ENCODE measurements at regions not wholly inside any gene's neighbourhood (a gene's known extent, or its start where the extent isn't known, plus 50 kb on each side); places are given as distances from the start of the nearest gene placed in this dataset.

- TF ChIP-seq CTCF (IDR thresholded peaks at IDR 0.05; ENCODE audit: low read depth, low read length), result no peak
- H3K4me3 ChIP-seq (ENCODE audit: low read depth, low read length), result no peak overlapping the region
Measured at GRCh38 chr13:34307607-34308006, 489.7 kb downstream of the RFC3 start.

GRCh38 chr13:34308725-34309124 lies 490.8 kb downstream of the RFC3 start:
- no peak overlapping the region for H3K4me3 ChIP-seq (ENCODE audit: low read depth, low read length)
- TF ChIP-seq CTCF (IDR thresholded peaks at IDR 0.05; ENCODE audit: low read depth, low read length), result no peak

DNA sequence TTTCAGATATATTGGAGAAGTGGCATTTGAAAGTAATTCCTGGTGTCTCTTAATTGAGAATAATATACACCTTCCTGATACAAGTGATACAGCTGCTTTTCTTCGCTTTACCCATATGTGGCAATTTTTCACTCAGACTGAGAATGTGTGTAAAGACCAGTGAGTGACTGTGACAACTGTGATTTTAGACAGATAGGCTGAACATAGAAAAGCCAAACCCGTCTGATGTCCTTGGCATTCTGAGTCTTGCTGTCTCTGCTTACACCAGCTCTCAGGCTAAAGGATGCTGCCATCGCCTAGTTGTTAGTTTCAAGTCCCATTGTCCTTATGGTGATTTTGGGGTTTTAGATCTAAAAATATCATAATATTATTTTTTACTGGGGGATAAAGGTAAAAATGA lies 492.6 kb downstream of the RFC3 start:
- no peak for TF ChIP-seq CTCF (IDR thresholded peaks at IDR 0.05; ENCODE audit: low read depth, low read length)
- H3K4me3 ChIP-seq (ENCODE audit: low read depth, low read length), result no peak overlapping the region

DNA sequence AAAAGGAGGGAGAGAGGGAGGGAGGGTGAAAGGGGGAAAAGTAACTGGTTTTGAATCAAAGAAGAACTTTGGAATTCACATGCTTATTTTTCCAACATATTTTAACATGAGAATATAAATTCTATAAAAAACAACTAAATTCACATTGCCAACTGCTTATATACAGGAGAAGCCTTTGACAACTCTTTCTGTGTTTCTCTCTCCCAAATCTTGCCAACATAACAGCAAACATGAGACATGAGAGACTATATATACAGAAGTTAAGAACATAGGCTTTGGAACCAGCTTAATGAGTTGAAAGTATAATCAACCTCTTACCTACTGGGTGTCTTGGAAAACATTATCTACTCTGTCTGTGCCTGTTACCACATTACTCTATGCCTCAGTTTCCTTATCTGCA lies 493.3 kb downstream of the RFC3 start:
- no peak overlapping the region for H3K4me3 ChIP-seq (ENCODE audit: low read depth, low read length)
- TF ChIP-seq CTCF (IDR thresholded peaks at IDR 0.05; ENCODE audit: low read depth, low read length), result no peak

DNA sequence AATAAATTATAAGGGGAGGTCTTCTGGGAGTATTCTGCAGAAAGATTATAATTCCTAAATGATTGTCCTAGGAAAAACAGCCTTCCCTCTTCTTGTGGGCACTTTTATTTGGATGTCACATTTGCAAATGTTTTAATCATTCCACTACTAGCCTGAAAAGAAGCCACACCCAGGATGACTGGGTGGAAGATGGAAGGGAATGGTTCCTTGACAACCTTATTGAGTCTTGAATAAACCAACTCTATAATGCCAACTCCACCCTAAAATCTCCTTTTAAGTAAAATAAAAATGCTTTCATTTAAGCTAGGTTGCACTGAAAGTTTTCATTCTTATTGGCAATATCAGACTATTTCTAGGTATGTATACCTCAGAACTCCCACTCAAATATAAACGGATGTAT lies 494.6 kb downstream of the RFC3 start:
- TF ChIP-seq CTCF (IDR thresholded peaks at IDR 0.05; ENCODE audit: low read depth, low read length), result no peak
- H3K4me3 ChIP-seq (ENCODE audit: low read depth, low read length), result no peak overlapping the region

DNA sequence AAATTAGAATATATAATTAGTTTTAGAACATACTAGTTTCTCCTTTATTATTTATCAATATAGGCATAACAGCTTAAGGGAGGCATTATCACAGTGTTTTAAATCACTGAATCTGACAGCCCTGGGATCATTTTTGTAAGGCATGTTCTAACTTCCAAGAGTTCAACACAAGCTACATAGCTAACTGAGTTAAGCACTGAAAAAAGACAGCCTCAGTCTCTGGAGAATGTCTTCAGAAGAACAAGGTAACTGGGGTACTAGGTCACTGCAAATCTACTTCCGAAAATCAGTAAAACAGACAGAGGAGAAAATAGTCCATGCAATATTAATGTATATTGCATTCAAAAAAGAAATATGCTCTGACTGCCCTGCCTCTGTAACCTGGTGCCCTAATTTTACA lies 502.1 kb downstream of the RFC3 start:
- H3K4me3 ChIP-seq (ENCODE audit: low read depth, low read length), result no peak overlapping the region
- no peak for TF ChIP-seq CTCF (IDR thresholded peaks at IDR 0.05; ENCODE audit: low read depth, low read length)

DNA sequence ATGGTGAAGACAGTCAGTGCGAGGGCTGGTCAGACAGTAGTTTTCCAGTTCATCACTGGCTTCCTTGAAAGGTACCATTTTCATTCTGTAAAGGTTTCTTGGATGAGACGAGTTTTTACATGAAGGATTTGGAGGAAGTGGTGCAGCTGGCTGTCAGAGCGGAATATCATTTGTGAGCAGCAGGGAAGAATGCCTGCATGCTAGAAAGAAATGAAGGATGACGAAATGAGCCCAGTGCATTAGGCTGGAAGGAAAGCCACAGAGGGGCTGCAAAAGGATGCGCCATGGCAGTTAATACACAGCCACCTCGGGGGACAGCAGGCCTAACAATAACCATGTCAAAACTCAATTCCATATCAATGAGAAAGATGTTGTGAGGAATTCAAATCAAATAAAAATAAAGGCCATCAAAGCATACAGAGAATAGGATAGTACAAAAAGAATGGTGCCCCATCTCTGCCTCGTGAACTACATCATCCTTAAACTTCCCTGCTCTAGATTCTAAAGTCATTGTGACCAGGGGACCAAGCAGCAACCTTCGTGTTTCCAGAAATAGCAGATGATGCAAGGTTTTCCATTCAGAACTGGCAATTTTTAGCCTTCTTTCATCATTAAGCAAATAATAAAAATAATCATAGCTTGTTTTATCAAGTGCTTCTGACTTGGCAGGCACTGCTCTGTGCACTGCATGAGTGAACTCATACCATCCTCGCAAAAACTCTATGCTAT lies 504.2 kb downstream of the RFC3 start:
- no peak for TF ChIP-seq CTCF (IDR thresholded peaks at IDR 0.05; ENCODE audit: low read depth, low read length)
- no peak overlapping the region for H3K4me3 ChIP-seq (ENCODE audit: low read depth, low read length)

All from WI38 (cell line).